ENCODE measurements at regions not wholly inside any gene's neighbourhood (a gene's known extent, or its start where the extent isn't known, plus 50 kb on each side); places are given as distances from the start of the nearest gene placed in this dataset.
"Not testable (repeated sequence)": the region's sequence is repeated elsewhere in the genome, so short reads cannot be mapped to it uniquely, and the experiment has no call there.

DNA sequence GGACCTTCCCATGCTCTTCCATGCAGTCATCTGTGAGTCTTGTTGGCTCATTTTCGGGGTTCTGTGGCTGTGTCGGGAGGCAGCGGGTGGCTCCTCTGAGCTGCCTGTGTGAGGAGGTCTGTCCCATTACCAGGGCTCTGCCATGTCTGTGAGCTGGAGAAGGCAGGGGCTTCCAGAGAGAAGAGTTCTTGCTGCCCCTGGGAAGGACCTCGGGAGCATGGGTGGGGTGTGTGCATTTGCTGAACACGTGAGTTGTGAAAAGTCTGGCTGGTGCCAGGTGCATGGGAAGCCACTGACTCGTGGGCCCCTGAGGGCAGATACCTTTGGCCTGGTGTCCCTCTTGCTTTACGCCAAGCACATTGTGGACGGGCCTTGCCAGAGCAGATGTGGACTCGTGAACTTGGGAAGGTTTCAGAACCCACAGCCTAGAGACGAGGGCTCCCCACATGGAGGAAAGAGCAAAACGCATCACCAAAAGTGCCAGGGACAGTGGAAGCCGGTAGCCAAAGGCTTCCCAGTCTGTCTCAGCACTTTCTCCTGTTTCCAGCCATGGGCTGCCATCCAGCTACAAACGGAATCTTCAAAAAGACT, 1324.5 kb downstream of the BRD1 start:
- no peak overlapping the region for H3K4me3 ChIP-seq (ENCODE audit: low read length)
- no peak for DNase-seq (ENCODE audit: low read depth)
- TF ChIP-seq, protein P1, sequence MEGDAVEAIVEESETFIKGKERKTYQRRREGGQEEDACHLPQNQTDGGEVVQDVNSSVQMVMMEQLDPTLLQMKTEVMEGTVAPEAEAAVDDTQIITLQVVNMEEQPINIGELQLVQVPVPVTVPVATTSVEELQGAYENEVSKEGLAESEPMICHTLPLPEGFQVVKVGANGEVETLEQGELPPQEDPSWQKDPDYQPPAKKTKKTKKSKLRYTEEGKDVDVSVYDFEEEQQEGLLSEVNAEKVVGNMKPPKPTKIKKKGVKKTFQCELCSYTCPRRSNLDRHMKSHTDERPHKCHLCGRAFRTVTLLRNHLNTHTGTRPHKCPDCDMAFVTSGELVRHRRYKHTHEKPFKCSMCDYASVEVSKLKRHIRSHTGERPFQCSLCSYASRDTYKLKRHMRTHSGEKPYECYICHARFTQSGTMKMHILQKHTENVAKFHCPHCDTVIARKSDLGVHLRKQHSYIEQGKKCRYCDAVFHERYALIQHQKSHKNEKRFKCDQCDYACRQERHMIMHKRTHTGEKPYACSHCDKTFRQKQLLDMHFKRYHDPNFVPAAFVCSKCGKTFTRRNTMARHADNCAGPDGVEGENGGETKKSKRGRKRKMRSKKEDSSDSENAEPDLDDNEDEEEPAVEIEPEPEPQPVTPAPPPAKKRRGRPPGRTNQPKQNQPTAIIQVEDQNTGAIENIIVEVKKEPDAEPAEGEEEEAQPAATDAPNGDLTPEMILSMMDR (IDR thresholded peaks at IDR 0.05; ENCODE audit: insufficient read depth, low read depth, low read length, missing control alignments) = no peak

DNA sequence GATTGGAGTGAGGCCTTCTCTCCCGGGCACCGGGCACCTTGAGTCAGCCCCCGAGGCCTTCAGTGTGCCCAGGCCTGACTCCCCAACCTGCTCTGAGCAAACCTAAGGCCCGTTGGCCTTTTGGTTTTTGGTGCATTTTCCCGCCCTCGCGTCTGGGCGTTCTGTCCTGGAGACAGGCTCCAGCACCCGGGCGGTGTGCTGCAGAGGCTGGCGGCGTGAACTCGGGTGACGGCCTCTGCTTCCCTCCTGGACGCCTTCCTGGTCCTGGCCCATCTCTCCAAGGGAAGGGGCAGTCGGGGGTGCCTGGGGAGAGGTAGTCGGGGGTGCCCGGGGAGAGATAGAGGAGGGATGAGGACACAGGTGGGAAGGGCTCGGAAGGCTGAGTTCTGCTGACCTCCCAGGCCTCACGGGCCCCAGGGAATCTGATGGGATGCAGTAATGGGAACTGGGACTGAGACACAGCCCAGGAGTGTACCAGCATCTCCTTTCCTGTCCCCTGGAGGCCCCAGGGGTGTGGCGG, 1326.4 kb downstream of the BRD1 start:
- no peak for DNase-seq (ENCODE audit: low read depth)
- no peak overlapping the region for H3K4me3 ChIP-seq (ENCODE audit: low read length)
- TF ChIP-seq, protein P1 (IDR thresholded peaks at IDR 0.05; ENCODE audit: insufficient read depth, low read depth, low read length, missing control alignments) = no peak

DNA sequence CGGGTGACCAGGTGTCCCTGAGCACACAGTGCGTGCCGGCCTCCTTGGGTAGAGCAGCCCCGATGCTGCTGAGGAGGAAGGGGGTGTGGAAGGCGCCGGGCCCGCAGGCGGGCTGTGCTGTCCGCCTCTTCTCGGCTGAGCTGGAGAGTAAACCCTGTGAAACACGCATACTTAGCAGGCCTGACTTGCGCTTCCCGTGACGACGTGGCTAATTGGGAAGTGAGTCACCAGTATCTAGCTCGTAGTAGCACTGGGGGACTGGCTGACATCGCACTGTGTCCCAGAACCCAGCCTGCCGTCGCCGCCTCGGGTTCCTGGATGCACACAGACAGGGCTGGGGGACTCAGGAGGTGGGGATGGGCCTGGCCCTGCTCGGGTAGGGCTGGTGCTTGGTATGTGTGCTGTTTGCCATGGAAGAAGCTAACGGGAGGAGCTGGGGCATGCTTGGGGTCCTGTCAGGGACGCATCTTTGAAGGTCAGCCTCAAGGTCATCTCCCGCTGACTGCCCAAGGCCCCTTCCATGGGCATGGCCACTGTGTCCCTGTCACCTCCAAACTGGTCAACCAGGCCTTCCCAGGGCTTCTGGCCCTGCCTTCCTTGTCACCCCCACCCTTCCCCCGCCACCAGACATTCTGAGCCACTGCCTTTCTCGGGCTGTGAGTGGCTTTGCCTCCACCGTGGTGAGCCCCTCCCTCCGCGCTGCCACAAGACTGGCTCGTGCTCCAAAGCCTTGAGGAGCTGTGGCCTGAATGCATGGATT, 1327.0 kb downstream of the BRD1 start:
- TF ChIP-seq, protein P1 (IDR thresholded peaks at IDR 0.05; ENCODE audit: insufficient read depth, low read depth, low read length, missing control alignments) = no peak
- no peak overlapping the region for H3K4me3 ChIP-seq (ENCODE audit: low read length)
- no peak for DNase-seq (ENCODE audit: low read depth)

DNA sequence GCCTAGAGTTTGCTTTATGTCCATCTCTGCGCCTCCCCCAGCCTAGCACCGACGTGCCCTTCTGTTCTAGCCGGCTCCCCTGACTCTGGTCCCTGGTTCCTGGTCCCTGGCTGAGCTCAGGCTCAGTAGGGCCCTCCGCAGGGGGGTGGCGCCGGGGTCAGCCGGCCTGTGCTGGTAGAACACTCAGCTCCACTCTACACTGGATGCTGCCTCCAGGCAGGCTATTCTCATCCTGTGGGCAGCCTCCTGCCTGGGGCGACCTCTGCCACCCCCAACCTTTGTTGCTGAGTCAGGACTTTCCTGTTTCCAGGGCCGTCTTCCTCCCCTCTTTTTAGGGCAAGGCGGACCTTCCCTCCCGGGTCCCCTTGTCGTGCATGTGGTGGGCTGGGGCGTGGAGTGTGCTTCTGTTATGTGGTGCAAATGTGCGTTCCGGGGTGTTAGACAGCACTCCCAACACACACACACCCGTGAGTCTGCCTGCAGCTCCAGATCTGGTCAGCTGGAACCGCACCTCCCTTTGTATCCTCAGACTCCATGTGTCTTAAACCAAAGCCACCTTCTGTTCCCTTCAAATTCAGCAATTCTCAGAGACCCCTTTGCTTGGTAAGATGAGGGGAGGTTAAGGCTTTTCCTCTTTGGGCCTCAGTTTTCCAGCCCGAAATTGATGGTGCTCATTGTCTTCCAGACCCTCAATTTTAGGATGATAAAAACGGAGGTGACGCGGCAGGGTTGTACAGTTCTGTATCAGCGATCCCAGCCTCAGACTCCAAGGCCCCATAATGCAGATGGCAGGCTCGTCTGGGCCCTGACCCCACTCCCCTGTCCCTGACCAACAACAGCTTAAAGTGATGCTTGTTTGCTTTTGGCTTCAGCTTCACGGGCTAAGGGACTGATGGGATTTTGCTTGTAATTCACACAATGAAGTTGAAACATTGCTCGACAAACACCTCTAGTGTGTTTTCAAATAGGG, 1327.9 kb downstream of the BRD1 start:
- DNase-seq (ENCODE audit: low read depth) = no peak

DNA sequence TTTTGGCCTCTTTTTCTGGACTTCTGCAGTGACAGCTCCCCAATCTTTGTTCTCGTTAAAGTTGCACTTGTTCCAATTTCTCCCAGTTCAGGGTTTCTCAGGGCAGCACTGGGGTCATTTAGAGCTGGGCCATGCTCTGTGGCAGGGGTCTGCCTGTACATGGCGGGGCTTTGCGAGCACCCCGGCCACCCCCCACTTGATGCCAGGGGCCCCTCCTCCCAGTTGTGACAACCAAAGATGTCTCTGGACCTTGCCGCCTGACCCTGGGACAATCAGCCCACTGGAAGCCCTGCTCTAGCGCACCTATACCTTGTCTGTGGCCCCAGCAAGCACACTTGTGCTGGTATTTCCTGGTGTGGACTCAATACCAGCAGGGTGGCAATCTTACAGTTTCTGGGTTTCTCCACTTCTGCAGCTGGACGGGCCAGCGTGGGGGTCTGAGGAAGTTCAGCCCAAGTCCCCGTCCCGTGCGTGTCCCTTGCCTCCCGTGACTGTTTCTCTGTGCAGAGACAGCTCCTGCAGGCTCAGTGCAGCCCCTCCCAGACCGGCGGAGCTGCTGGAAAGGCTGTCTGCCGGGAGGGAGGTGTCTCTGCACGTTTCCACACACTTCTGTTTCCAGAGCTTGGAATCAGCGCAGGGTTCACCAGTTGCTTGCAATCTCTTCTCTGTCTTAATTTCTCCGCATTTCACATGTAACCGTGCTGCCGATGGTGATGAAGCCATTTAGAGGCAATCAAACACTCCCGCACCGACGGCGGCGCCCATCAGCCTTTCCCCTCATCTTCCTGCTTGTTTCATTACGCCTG, 1328.9 kb downstream of the BRD1 start:
- H3K4me3 ChIP-seq (ENCODE audit: low read length) = no peak overlapping the region
- TF ChIP-seq, protein P1 (IDR thresholded peaks at IDR 0.05; ENCODE audit: insufficient read depth, low read depth, low read length, missing control alignments) = no peak
- no peak for DNase-seq (ENCODE audit: low read depth)

More for the DNA sequence above, 1327.9 kb downstream of the BRD1 start:
- TF ChIP-seq, protein P1 (IDR thresholded peaks at IDR 0.05; ENCODE audit: insufficient read depth, low read depth, low read length, missing control alignments) = no peak
- no peak overlapping the region for H3K4me3 ChIP-seq (ENCODE audit: low read length)

DNA sequence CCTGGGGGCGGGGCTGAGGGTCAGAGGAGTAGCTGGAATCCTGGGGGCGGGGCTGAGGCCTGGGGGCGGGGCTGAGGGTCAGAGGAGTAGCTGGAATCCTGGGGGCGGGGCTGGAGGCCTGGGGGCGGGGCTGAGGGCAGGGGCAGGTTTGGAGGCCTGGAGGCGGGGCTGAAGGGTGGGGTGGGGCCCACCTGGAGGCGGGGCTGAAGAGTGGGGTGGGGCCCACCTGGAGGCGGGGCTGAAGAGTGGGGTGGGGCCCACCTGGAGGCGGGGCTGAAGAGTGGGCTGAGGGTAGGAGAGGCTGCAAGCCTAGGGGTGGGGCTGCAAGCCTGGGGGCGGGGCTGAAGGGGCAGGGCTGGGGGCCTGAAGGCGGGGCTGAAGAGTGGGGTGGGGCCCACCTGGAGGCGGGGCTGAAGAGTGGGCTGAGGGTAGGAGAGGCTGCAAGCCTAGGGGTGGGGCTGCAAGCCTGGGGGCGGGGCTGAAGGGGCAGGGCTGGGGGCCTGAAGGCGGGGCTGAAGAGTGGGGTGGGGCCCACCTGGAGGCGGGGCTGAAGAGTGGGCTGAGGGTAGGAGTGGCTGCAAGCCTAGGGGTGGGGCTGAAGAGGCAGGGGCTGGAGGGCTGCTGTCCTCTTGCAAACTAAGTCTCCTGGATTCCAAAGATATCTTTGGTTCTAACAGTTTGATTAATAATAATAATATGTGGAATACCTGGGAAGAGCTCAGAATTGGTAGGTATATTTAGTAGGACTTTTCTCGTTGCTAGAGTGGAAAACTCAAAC, 1329.7 kb downstream of the BRD1 start:
- not testable (repeated sequence) for H3K4me3 ChIP-seq (ENCODE audit: low read length)

More for the DNA sequence above, 1329.7 kb downstream of the BRD1 start:
- not testable (repeated sequence) for DNase-seq (ENCODE audit: low read depth)

All from epithelial cell of esophagus (primary cell).